ENCODE measurements at regions not wholly inside any gene's neighbourhood (a gene's known extent, or its start where the extent isn't known, plus 50 kb on each side); places are given as distances from the start of the nearest gene placed in this dataset.
A peak's percentile ranks its signal among the peaks of the same experiment; 100 is the strongest.

GRCh38 chr12:34402228-34402898 is 380.1 kb downstream of the ALG10 start:
- H3T11ph ChIP-seq (ENCODE audit: low read length): no peak overlapping the region
- H3K27me3 ChIP-seq (ENCODE audit: insufficient read depth, low read length): no peaks in the 10 kb centered on the region
- no CpG with 5 or more reads among the region's 30 CpGs for WGBS (ENCODE audit: extremely low coverage, insufficient read length, low lambda C conversion rate)
- no peak overlapping the region for H3K4ac ChIP-seq (ENCODE audit: low read depth, low read length)
- no peak overlapping the region for H3K9ac ChIP-seq (ENCODE audit: extremely low read depth, insufficient read length, low read length)
- no peak overlapping the region for H2BK5ac ChIP-seq (ENCODE audit: insufficient read length, low read length)
- H3K18ac ChIP-seq (ENCODE audit: insufficient read length, low read depth, low read length): no peak overlapping the region
- no peak overlapping the region for H2BK12ac ChIP-seq (ENCODE audit: insufficient read length, low read depth, low read length)
- H3K4me1 ChIP-seq (ENCODE audit: insufficient read depth, low read length): no peaks in the 10 kb centered on the region
- no peaks in the 10 kb centered on the region for H3K23me2 ChIP-seq (ENCODE audit: insufficient read length, low read depth, low read length, poor library complexity, severe bottlenecking)
- H3K79me1 ChIP-seq (ENCODE audit: insufficient read depth, low read depth, low read length, poor library complexity, severe bottlenecking): no peaks in the 10 kb centered on the region
- H3K23ac ChIP-seq (ENCODE audit: insufficient read length, low read depth, low read length): no peak overlapping the region
- H4K91ac ChIP-seq (ENCODE audit: insufficient read length, low read depth, low read length): no peak overlapping the region
- no peak overlapping the region for H4K8ac ChIP-seq (replicated peaks; ENCODE audit: insufficient read length, low read depth, low read length)
- H4K20me1 ChIP-seq (ENCODE audit: control insufficient read depth, insufficient read depth, insufficient read length): no peaks in the 10 kb centered on the region
- H4K5ac ChIP-seq (ENCODE audit: insufficient read length, low read depth, low read length): no peak overlapping the region
- Mint-ChIP-seq H3K4me1 (no peaks in the 10 kb centered on the region), H3K4me3 (no peak overlapping the region), H3K27me3 (ENCODE audit: low read depth) (no peaks in the 10 kb centered on the region; the same call in none of the 2 replicates), H3K27ac (no peak overlapping the region), H3K9me3 (peaks cover 92 to 98% of the 10 kb centered on the region in 2 experiments), H3K36me3 (ENCODE audit: insufficient read depth in 1 of 3, low read depth in 3 of 3) (peaks cover 3 to 12% (median 9%) of the 10 kb centered on the region in 3 experiments; a peak in 5 of 7 replicates)
- no peak overlapping the region for H3K56ac ChIP-seq (ENCODE audit: insufficient read length, low read depth, low read length)
- H2BK20ac ChIP-seq (ENCODE audit: low read depth, low read length, poor library complexity, severe bottlenecking): no peak overlapping the region
- no peak overlapping the region for H2BK15ac ChIP-seq (ENCODE audit: low read depth, low read length)
- no peak overlapping the region for H3K27ac ChIP-seq (ENCODE audit: insufficient read length, low read depth, low read length)
- H3K14ac ChIP-seq (ENCODE audit: insufficient read depth, low read length): no peak overlapping the region
- H2AFZ ChIP-seq (ENCODE audit: low read length): no peak overlapping the region
- peak; percentile 15 for DNase-seq
- H3K9me3 ChIP-seq (ENCODE audit: control insufficient read depth, low read depth, low read length): peaks cover 99% of the 10 kb centered on the region
- no peaks in the 10 kb centered on the region for H3K79me2 ChIP-seq (ENCODE audit: insufficient read depth, low read length)
- no peak overlapping the region for H2BK120ac ChIP-seq (ENCODE audit: low read depth, low read length, poor library complexity, severe bottlenecking)
- H2AK5ac ChIP-seq (ENCODE audit: insufficient read length, low read length): no peak overlapping the region
- no peak for TF ChIP-seq CTCF (conservative IDR thresholded peaks at IDR 0.05)
- no peak overlapping the region for H3K4me2 ChIP-seq (ENCODE audit: insufficient read depth, insufficient read length, low read length)

Data from H9 (cell line).